H9 (cell line): ENCODE measurements at regions not wholly inside any gene's neighbourhood (a gene's known extent, or its start where the extent isn't known, plus 50 kb on each side); places are given as distances from the start of the nearest gene placed in this dataset.

Experiments
- DNase-seq: peaks from one replicate; pipeline ENCODE4 v3.0.0-alpha.2; 2017
- H2AFZ ChIP-seq: one replicate; pipeline ENCODE4 v1.6.1; 2013; ENCODE audit warnings: mild to moderate bottlenecking, low read length, control low read depth, moderate library complexity
- H2AK5ac ChIP-seq: 2 replicates; pipeline ENCODE4 v1.6.1; 2013; ENCODE audit warnings: low read length, control low read depth, mixed read lengths; ENCODE audit not compliant: insufficient read length
- H2BK120ac ChIP-seq: one replicate; pipeline ENCODE4 v1.6.1; 2013; ENCODE audit warnings: low read depth, mild to moderate bottlenecking, low read length, control low read depth, inconsistent platforms; ENCODE audit not compliant: poor library complexity, severe bottlenecking
- H2BK12ac ChIP-seq: 2 replicates; pipeline ENCODE4 v1.6.1; 2013; ENCODE audit warnings: low read length, control low read depth, mixed read lengths, low read depth; ENCODE audit not compliant: insufficient read length
- H2BK15ac ChIP-seq: 2 replicates; pipeline ENCODE4 v1.6.1; 2013; ENCODE audit warnings: low read depth, low read length, control low read depth
- H2BK20ac ChIP-seq: one replicate; pipeline ENCODE4 v1.6.1; 2013; ENCODE audit warnings: low read depth, mild to moderate bottlenecking, low read length, control low read depth, inconsistent platforms; ENCODE audit not compliant: poor library complexity, severe bottlenecking
- H2BK5ac ChIP-seq: 2 replicates; pipeline ENCODE4 v1.6.1; 2013; ENCODE audit warnings: low read length, control low read depth, mixed read lengths; ENCODE audit not compliant: insufficient read length
- H3K14ac ChIP-seq: 2 replicates; pipeline ENCODE4 v1.6.1; 2013; ENCODE audit warnings: low read length, control low read depth; ENCODE audit not compliant: insufficient read depth
- H3K18ac ChIP-seq: 2 replicates; pipeline ENCODE4 v1.6.1; 2013; ENCODE audit warnings: low read depth, mild to moderate bottlenecking, mixed read lengths, low read length, control low read depth; ENCODE audit not compliant: insufficient read length
- H3K23ac ChIP-seq: 2 replicates; pipeline ENCODE4 v1.6.1; 2013; ENCODE audit warnings: low read length, control low read depth, mixed read lengths, low read depth; ENCODE audit not compliant: insufficient read length
- H3K23me2 ChIP-seq: 2 replicates; pipeline ENCODE4 v1.6.1; 2013; ENCODE audit warnings: low read depth, mild to moderate bottlenecking, mixed read lengths, low read length, control low read depth; ENCODE audit not compliant: insufficient read length, poor library complexity, severe bottlenecking
- H3K27ac ChIP-seq: 2 replicates; pipeline ENCODE4 v1.5.1; 2013; ENCODE audit warnings: low read length, control low read depth, mixed read lengths, low read depth; ENCODE audit not compliant: insufficient read length
- H3K27me3 ChIP-seq: 2 replicates; pipeline ENCODE4 v1.6.1; 2013; ENCODE audit warnings: low read length, control low read depth, inconsistent platforms; ENCODE audit not compliant: insufficient read depth
- H3K4ac ChIP-seq: 2 replicates; pipeline ENCODE4 v1.6.1; 2013; ENCODE audit warnings: low read depth, mild to moderate bottlenecking, control low read depth, inconsistent platforms, low read length, moderate library complexity
- H3K4me1 ChIP-seq: 2 replicates; pipeline ENCODE4 v1.6.1; 2013; ENCODE audit warnings: low read length, control low read depth, inconsistent platforms; ENCODE audit not compliant: insufficient read depth
- H3K4me2 ChIP-seq: 2 replicates; pipeline ENCODE4 v1.6.1; 2013; ENCODE audit warnings: low read length, control low read depth, mixed read lengths; ENCODE audit not compliant: insufficient read length, insufficient read depth
- H3K56ac ChIP-seq: 2 replicates; pipeline ENCODE4 v1.6.1; 2013; ENCODE audit warnings: low read depth, mild to moderate bottlenecking, mixed read lengths, low read length, control low read depth; ENCODE audit not compliant: insufficient read length
- H3K79me1 ChIP-seq: 2 replicates; pipeline ENCODE4 v1.6.1; 2013; ENCODE audit warnings: low read depth, mild to moderate bottlenecking, moderate library complexity, low read length, control low read depth, inconsistent platforms; ENCODE audit not compliant: insufficient read depth, poor library complexity, severe bottlenecking
- H3K79me2 ChIP-seq: 2 replicates; pipeline ENCODE4 v1.6.1; 2013; ENCODE audit warnings: low read length, control low read depth, inconsistent platforms; ENCODE audit not compliant: insufficient read depth
- H3K9ac ChIP-seq: 2 replicates; pipeline ENCODE4 v1.6.1; 2013; ENCODE audit warnings: low read length, control low read depth, mixed read lengths; ENCODE audit not compliant: insufficient read length; ENCODE audit errors: extremely low read depth
- H3K9me3 ChIP-seq: one replicate; pipeline ENCODE4 v1.6.1; 2013; ENCODE audit warnings: low read depth, low read length, inconsistent platforms; ENCODE audit not compliant: control insufficient read depth
- H3T11ph ChIP-seq: one replicate; pipeline ENCODE4 v1.6.1; 2013; ENCODE audit warnings: mild to moderate bottlenecking, low read length, control low read depth, inconsistent platforms
- H4K20me1 ChIP-seq: one replicate; pipeline ENCODE4 v1.6.1; 2013; ENCODE audit not compliant: control insufficient read depth, insufficient read length, insufficient read depth
- H4K5ac ChIP-seq: 2 replicates; pipeline ENCODE4 v1.6.1; 2013; ENCODE audit warnings: low read depth, mild to moderate bottlenecking, mixed read lengths, low read length, control low read depth; ENCODE audit not compliant: insufficient read length
- H4K8ac ChIP-seq: replicated peaks from 2 replicates; pipeline ENCODE4 v1.6.1; 2013; ENCODE audit warnings: low read length, control low read depth, mixed read lengths, low read depth; ENCODE audit not compliant: insufficient read length
- H4K91ac ChIP-seq: 2 replicates; pipeline ENCODE4 v1.6.1; 2013; ENCODE audit warnings: low read depth, mild to moderate bottlenecking, moderate library complexity, mixed read lengths, low read length, control low read depth; ENCODE audit not compliant: insufficient read length
- H3K27ac Mint-ChIP-seq, 3 experiments: 2 replicates in 2 of 3; 3 replicates in 1 of 3; pipeline ENCODE4 v1.8.0; 2020 to 2021; ENCODE audit warnings: mixed read lengths in 3 of 3, mild to moderate bottlenecking in 1 of 3, moderate library complexity in 1 of 3
- H3K27me3 Mint-ChIP-seq: 2 replicates; pipeline ENCODE4 v1.8.0; 2021; ENCODE audit warnings: low read depth, mild to moderate bottlenecking, moderate library complexity, mixed read lengths
- H3K36me3 Mint-ChIP-seq, 3 experiments: 2 replicates in 2 of 3; 3 replicates in 1 of 3; pipeline ENCODE4 v1.8.0; 2020 to 2021; ENCODE audit warnings: low read depth in 3 of 3, mixed read lengths in 3 of 3; ENCODE audit not compliant: insufficient read depth in 1 of 3
- H3K4me1 Mint-ChIP-seq, 2 experiments: 2 replicates each; pipeline ENCODE4 v1.8.0; 2020; ENCODE audit warnings: mixed read lengths in 2 of 2
- H3K4me3 Mint-ChIP-seq, 2 experiments: 2 replicates in 1 of 2; 3 replicates in 1 of 2; pipeline ENCODE4 v1.8.0; 2020 to 2021; ENCODE audit warnings: mild to moderate bottlenecking in 2 of 2, mixed read lengths in 2 of 2, moderate library complexity in 1 of 2
- H3K9me3 Mint-ChIP-seq, 2 experiments: 2 replicates in 1 of 2; 3 replicates in 1 of 2; pipeline ENCODE4 v1.8.0; 2020; ENCODE audit warnings: mild to moderate bottlenecking in 2 of 2, mixed read lengths in 2 of 2, moderate library complexity in 1 of 2
- WGBS: extraction: QIAGEN DNeasy Blood & Tissue Kit; methylation state at CpG from one replicate; pipeline ENCODE4 v1.1.7; 2013; ENCODE audit warnings: missing lambda C conversion rate, low lambda C conversion rate, mixed read lengths; ENCODE audit not compliant: insufficient read length; ENCODE audit errors: extremely low coverage; 5-methylcytosine and 5-hydroxymethylcytosine counted together
- TF ChIP-seq, protein P1 (sequence below): fragments of 200-600 bp; sonication (generic); conservative IDR thresholded peaks from 3 replicates; pipeline ENCODE4 v1.8.0; 2021; ENCODE audit warnings: antibody characterized with exemption, mild to moderate bottlenecking

DNA sequence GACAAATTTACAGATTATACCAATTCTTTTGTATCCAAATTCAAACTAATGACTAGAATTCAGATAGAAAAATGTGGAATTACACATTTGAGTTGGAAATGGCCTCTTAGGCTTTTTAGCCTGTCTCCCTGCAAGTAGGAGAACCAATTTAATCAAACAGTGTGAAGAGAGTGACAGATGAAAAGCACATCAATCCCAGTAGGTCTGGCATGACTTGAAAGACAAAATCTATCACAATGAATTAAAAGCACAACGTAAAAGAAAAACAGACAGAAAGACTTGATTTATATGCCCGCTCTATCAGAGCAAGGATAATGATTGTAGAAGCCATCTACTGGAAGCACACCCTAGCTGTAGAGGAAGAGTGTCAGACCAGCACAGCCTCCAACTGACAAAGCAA is 1084.4 kb upstream of the SPRY2 start:
- no peak overlapping the region for H3K18ac ChIP-seq
- Mint-ChIP-seq H3K36me3 (no peaks in the 10 kb centered on the region; a peak in 1 of 7 replicates), H3K4me3 (no peak overlapping the region), H3K9me3 (no peaks in the 10 kb centered on the region; a peak in 2 of 5 replicates), H3K27ac (no peak overlapping the region), H3K27me3 (no peaks in the 10 kb centered on the region), H3K4me1 (0 out of 4 replicates have a peak, but pooled peaks cover 0 to 2% of the 10 kb centered on the region in 2 experiments)
- no peak overlapping the region for H4K8ac ChIP-seq
- H3K4me1 ChIP-seq = no peaks in the 10 kb centered on the region
- no peak overlapping the region for H3T11ph ChIP-seq
- no peaks in the 10 kb centered on the region for H3K27me3 ChIP-seq
- H2BK12ac ChIP-seq = no peak overlapping the region
- H3K9me3 ChIP-seq = no peaks in the 10 kb centered on the region
- DNase-seq = no peak
- no peak overlapping the region for H2AK5ac ChIP-seq
- H3K79me2 ChIP-seq = no peaks in the 10 kb centered on the region
- no peak overlapping the region for H2BK15ac ChIP-seq
- no peak overlapping the region for H2AFZ ChIP-seq
- no CpG with 5 or more reads among the region's 2 CpGs for WGBS
- H4K91ac ChIP-seq = no peak overlapping the region
- H3K9ac ChIP-seq = no peak overlapping the region
- H3K23ac ChIP-seq = no peak overlapping the region
- H2BK20ac ChIP-seq = no peak overlapping the region
- H3K56ac ChIP-seq = no peak overlapping the region
- no peak overlapping the region for H3K4ac ChIP-seq
- H3K4me2 ChIP-seq = no peak overlapping the region
- no peaks in the 10 kb centered on the region for H4K20me1 ChIP-seq
- TF ChIP-seq, protein P1, sequence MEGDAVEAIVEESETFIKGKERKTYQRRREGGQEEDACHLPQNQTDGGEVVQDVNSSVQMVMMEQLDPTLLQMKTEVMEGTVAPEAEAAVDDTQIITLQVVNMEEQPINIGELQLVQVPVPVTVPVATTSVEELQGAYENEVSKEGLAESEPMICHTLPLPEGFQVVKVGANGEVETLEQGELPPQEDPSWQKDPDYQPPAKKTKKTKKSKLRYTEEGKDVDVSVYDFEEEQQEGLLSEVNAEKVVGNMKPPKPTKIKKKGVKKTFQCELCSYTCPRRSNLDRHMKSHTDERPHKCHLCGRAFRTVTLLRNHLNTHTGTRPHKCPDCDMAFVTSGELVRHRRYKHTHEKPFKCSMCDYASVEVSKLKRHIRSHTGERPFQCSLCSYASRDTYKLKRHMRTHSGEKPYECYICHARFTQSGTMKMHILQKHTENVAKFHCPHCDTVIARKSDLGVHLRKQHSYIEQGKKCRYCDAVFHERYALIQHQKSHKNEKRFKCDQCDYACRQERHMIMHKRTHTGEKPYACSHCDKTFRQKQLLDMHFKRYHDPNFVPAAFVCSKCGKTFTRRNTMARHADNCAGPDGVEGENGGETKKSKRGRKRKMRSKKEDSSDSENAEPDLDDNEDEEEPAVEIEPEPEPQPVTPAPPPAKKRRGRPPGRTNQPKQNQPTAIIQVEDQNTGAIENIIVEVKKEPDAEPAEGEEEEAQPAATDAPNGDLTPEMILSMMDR = no peak
- H3K79me1 ChIP-seq = no peaks in the 10 kb centered on the region
- no peak overlapping the region for H2BK5ac ChIP-seq
- no peak overlapping the region for H2BK120ac ChIP-seq
- no peak overlapping the region for H4K5ac ChIP-seq
- H3K23me2 ChIP-seq = no peaks in the 10 kb centered on the region
- H3K14ac ChIP-seq = no peak overlapping the region
- no peak overlapping the region for H3K27ac ChIP-seq
